HG02610 (cell line): ENCODE measurements at regions not wholly inside any gene's neighbourhood (a gene's known extent, or its start where the extent isn't known, plus 50 kb on each side); places are given as distances from the start of the nearest gene placed in this dataset.

ENCODE experiments used
- ATAC-seq: cut with Tn5 transposase; IDR thresholded peaks from one replicate; pipeline ENCODE4 v1.9.1; 2021; ENCODE audit warnings: mild to moderate bottlenecking, moderate library complexity; ENCODE audit not compliant: unreplicated experiment

DNA sequence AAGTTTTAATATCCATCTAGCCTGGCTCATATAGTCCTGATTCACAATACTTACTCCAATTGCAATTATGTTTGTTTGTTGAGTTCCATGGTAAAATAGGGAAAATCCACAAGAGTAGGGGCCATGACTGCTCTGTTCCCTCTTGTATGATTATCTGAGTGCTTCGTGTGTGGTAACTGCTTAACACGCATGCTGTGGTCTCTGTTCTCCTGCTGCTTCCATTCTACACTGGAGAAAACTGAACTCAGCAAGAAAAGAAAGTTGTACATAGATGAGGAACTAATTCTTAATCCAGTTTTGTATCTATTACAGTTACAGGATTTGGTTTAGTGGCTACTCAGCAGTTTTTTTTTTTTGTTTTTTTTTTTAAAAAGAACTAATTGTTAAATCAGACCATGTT, 223.0 kb upstream of the SATB1 start:
- ATAC-seq: no peak

DNA sequence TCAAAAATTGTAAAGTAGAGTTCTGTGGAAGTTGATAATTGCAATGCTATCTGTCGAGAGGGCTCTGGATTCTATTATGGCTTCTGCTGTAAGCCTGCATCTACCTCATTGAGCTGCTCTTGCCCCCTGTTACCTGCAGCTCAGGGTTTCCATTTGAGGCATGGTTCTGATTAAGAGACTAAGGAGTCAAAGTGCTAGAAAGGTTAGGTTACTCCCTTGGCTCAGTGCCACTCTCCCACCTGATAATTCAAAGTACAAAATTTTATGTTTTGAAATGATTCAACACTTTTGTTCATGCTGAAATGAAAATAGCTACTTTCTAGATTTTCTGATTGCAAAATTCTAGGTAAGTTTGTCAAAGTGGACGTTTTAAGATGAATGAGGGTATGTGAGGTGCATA, 220.5 kb upstream of the SATB1 start:
- ATAC-seq: no peak

DNA sequence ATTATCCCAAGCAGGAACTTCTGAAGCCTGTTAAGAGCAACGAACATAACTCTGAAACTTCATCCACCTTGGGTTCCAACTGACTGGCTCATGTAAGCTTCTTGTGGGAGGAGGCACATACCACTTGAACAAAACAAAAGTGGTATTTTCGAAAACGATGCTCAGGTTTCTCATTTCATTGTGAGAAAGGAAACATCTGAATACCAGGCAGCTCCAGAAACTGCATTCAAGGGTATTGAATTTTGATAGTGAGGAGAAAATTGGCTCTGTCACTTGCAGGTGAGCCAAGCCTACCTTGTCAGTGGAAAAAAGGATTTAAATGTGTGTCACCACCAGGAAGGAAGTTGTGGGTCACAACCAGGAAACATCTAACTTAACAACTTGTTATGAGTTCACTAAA, 218.1 kb upstream of the SATB1 start:
- ATAC-seq: no peak

DNA sequence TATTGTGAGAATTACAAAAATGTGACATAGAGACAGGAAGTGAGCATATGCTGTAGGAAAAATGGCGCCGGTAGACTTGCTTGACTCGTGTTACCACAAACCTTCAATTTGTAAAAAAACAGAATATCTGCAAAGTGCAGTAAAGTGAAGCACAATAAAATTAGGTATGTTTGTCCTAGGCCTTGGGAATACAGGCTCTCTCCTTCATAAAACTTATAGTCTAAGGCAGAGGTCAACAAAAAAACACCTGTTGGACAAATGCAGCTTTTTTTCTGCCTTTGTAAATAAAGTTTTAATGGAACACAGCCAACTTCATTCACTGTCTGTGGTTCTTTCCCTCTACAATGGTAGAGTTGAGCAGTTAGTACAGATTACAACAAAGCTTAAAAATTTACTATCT, 216.8 kb upstream of the SATB1 start:
- no peak for ATAC-seq

DNA sequence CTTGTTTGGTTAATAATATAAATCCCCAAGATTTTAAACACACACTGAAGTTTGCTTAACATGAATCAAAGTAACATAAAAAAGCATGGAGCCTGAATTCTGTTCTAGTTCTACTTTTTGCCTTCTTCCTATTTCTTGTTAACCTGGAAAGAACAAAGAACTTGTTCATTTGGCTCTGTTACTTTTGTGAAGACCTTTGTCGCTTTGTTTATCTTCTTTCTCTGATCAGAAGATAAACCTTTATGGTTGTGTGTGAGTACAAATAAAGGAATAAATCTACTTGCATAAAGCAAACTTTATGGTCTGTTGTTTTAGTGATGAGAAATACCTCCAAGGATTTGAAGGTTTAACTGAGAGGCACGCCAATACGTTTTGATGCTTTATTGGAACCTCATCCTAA, 210.1 kb upstream of the SATB1 start:
- no peak for ATAC-seq

DNA sequence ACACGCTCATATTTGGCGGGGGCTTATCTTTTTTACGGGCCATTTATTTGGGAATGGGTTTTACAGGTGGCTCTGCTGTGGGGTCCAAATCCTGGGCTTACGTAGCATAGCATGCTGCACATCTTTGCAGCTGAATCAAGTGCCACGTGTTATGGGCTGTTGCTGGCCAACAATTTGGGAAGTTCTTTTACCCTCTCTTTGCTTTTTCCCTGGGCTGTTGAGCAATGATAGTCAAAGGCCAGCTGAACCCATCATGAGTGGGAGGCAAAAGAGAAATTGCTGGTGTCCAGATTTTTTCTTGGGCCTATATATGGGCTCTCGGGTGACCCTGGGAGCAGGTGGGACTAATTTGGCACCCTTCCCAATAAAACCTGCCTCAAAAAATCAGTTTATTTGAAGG, 209.3 kb upstream of the SATB1 start:
- no peak for ATAC-seq

DNA sequence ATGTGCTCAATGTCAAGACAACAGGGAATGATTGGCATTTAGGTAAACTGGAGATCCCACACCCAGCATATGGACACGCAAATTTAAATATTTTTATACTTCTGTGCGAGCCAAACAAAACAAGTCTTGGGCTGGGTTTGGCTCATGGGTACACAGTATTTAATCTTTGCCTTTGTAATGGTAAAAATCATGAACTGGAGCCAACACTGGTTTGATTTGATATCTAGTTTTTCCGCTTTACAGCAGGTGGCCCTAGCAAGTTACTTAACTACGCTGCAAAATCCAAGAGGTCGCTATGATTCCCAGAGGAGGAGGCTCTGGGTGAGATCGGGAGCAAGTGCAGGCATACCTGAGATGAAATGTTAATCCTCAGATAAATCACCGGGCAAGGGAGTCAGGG, 207.9 kb upstream of the SATB1 start:
- no peak for ATAC-seq

DNA sequence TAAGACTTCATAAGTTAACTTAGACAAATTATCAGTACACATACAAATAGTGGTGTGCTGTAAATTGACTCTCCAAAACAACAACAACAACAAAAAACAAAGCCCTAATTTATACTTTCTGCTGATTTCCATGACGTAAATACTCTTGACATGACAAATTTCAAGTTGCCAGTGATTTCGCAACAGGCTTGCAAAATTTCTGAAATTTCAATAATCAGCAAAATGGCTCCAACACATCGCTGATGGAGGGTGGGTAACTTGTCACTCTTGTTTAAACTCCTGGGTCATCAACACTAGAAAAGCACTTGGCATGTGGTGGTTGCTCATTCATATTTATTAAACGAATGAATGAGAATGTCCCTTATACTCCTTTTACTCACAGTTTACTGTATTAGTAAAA, 205.2 kb upstream of the SATB1 start:
- ATAC-seq: no peak

DNA sequence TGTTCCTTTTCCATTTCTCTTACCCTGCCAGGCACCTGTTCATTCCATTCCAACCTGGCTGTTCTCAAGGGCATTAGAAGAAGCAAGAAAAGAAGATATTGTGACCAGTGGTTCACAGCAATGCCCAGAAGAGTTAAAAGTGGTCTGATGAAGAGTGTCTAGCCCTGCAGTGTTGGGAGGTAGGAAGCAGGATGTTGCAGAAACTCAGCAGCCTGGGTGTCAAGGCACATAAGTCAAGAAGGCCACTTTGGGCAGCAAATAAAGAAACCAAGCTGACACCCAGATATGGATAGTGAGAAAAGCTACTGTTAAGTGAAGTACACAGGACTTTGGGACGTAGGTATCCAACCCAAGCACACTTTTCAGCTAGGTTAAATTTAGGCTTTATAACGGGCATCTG, 199.9 kb upstream of the SATB1 start:
- ATAC-seq: no peak

DNA sequence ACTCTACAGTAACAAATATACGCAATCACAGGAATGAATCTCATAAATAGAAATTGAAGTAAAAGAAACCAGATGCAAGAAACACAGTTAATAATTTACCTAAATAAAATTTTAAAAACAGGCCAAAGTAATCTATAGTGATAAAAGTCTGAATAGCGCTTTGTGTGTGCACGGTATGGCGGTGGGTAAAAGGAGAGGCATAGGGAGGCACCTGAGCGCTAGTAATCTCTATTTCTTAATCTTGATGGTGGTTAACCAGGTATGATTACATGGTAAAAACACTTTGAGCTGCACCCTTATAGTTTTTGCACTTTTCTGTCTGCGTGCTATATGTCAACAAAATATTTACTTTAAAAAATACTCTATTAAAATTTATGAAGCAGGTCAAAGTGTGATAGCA, 198.1 kb upstream of the SATB1 start:
- ATAC-seq: no peak

DNA sequence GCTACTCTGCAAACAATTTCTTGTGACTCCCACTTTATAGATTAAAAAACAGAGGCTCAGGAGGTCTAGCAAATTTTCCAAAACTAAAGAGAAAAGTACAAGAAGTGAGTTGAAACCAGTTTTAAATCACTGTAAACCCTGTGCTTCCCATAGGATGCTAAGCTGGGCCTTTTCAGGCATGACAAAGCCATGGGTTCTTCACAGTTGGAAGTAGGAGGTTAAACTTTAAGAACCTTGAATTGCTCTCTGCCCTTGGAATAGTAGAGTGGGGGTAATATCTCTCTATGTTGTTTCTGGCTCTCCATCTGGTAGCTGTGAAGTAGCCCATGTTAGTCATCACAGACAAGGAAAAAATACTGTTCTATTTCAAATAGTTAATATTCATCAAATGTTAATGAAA, 193.6 kb upstream of the SATB1 start:
- ATAC-seq: no peak

DNA sequence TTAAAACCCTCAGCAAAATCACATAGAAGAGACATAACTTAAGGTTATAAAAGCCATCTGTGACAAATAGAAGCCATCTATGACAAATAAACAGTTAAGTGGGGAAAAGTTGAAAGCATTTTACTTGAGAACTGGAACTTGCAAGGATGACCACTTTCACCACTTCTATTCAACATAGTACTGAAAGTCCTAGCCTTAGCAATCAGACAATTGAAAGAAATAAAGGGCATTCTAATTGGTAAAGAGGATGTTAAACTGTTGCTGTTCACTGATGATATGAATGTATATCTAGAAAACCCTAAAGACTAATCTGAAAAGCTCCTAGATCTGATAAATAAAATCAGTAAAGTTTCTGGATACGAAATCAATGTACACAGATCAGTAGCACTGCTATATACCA, 186.9 kb upstream of the SATB1 start:
- ATAC-seq: no peak

DNA sequence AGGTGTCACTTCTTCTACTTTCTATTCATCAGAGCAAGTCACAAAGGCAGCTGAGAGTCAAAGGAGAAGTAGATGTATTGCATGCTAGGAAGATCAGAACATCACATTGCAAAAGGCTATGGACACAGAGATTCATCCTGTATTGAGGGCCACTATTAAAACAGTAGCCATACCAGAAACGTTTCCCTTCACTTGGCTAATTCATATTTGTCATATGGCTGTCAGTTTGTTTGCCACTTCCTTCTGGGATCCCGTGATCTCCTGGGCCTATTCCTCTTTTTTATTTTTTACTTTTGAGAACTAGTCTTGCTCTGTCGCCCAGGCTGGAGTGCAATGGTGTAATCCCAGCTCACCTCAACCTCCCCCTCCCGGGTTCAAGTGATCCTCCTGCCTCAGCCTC, 184.0 kb upstream of the SATB1 start:
- no peak for ATAC-seq

DNA sequence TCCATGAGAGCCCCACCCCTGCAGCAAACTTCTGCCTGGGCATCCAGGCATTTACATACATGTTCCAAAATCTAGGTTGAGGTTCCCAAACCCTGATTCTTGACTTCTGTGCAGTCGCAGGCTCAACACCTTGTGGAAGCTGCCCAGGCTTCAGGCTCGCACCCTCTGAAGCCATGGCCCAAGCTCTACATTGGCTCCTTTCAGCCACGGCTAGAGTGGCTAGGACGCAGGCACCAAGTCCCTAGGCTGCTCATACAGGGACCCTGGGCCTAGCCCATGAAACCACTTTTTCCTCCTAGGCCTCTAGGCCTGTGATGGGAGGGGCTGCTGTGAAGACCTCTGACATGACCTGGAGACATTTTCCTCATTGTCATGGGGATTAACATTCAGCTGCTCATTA, 172.8 kb upstream of the SATB1 start:
- no peak for ATAC-seq

DNA sequence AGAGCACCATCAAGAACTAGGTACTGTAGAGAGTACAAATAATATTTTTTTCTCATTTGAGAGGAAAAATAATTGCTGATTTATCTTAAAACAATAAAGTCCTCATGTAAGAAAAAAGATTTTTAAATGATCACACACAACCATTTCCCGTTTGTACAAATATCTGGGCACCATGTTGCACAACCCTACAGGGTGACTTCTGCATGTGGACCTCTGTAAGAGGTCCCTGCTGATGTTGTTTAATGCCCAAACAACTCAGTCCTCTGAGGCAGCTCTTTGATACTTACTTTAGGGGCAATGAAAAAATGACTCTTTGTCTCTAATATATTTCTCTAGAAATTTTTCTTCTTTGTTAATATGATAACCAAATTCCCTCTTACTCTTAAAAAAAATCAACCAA, 168.1 kb upstream of the SATB1 start:
- no peak for ATAC-seq

DNA sequence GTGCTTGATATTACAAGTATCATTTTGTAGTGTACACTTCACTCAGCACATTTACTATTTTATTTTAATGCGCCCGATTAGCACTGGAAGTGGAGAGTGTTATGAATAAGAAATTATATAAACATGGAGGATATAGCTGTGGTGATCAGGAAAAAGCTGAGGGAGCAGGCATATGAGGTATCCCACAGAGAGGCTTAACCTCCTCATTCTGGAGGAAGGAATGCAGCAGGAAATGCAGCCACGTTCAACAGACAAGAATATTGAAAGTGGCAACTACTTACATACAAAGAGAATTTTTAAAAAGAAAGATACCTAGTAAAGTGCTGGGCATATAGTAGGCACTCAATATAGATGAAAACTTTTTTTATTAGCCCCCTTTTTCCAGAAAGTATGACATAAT, 166.0 kb upstream of the SATB1 start:
- no peak for ATAC-seq

DNA sequence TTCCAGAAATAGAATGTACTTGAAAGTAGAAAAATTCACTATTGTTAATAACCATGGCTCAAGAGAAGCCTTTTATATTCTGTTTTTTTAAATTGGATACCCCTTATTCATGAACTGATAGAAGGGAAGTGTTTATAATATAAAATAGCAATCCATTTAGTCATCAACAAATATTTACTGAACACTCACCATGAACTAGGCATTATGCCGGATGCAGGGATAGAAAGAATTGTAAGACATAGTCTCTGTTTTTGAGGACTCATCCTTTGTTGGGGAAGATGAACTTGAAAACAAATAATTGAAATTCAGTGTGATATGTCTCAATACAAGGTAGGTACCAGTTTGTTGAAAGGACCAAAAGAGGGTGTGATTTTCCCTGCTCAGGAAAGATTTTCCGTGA, 160.9 kb upstream of the SATB1 start:
- ATAC-seq: no peak

DNA sequence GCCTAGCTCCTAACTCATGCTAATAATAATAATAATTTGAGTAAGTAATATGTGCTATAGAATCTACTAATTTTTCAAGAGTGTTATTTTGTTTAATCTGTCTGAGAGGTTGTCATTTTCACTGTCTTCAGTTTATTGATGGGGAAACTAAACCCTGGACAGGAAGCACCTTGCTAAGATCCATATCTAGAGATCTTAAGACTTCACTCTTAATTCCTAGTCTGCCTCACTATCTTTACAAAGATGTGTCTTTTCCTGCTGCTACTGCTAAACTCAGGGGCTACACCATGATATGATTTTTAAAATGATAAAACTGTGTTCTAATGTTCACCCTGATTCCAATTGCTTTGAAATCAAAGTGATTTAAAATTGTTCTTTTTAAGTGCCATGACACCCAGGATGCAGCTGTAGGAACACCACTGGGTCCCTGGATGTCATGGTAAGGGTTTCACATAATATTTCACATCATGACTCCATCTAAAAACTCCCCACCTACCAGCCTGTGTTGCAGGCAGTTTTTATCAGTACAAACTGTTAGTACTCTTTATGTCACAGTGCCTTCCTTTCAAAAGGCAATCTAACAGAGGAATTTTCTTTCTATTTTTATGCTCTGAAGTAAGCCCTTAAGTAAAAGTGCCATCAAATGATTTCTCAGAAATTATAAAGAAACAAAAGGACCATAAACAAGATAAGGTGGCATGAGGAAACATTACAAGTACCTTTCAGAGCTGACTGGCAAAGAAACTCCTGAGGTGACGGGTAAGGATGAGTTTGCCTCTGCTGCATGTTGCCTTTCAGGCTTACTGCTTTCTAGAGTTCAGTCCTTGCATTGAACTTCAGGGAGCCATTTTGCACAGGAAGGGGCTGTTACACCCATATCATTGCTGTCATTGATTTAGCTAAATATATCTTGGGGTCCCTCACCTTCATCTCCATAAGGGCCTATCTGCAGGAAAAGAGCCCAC, 160.1 kb upstream of the SATB1 start:
- no peak for ATAC-seq

DNA sequence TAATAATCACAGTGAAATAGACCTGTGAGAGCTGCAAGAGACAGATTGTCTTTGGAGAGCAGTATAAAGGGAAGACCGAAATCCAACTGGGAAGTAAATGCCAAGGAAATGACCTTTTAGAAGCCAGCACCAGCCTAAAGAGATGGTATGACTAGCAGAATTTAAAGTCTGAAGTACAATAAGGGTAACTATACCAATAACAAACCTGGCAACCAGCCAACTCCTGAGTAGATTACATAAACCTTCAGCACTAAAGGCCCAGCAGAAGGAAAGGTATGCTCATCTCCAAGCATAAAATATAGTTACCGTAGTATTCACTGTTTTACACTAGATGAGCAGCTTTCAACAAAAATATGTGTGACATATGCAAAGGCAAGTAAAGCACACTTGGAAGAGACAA, 155.1 kb upstream of the SATB1 start:
- ATAC-seq: no peak

DNA sequence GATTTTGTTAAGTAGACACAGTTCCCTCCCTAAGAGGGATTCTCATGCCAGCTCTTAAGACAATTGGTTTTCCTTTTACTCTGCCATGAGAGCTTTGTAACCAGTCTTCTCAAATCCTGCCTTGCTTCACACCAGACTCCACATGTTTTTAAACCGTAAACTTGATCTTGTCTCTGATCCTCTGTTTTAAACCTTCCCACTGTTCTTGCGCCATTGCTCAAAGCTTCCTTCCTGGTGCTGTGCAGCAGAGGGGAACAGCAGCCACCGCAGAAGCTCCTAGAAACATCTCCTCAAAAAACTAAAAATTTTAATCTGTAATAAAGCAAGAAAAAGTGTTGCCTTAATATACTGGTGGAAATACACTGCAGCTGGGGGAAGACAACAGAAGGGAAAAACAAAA, 154.5 kb upstream of the SATB1 start:
- no peak for ATAC-seq

DNA sequence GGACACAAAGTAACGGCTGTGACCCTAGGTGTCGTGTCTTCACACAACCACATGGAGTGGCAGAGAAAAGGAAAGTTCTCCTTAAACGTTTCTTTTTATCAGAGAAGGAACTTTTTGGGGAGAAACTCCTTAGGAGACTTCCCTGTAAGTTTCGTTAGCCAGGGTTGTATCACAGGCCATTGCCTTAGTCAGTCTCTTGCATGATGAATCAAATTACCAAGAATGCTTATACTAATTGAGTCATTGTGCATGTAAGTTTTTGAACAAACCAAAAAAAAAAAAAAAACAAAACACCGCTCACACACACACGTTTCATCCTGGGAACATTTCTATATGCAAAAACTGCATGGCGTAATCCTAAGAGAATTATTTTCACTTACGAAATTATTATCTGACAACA, 150.4 kb upstream of the SATB1 start:
- ATAC-seq: no peak

DNA sequence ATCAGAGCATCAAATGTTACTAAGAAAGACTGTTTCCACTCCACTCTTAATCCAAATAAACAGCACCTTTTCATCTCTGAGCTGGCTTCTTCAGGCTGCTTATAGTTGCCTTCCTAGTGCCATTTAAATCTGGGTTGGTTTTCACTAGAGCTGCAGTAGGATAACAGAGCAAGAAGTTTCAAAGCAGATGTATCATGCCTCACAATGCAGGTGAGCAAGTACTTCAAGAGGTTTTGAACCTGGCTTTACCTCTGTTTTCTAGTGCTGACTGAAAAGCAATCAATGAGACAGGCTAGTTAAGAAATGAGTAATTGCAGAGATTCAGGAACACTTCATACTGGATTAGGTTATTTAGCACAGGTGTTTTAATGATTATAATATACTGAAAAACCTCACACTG, 147.7 kb upstream of the SATB1 start:
- ATAC-seq: no peak

DNA sequence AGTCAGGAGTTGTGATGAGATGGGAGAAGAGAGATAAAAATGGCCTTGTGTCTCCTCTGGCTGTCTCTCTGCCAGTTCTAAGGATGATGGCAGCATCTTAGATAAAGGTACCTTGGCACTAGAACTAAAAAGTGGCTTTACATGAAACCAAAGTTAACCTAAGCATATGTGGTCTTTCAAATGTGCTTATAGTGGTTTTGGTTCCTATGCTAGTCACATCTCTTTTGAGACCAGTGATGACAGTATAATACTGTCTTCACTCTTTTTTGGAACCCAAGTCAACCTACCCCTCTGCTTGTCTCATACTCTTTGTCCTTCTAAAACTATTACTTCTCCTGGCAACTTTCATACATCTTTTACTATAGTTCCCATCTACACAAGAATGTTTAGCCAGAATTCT, 142.2 kb upstream of the SATB1 start:
- no peak for ATAC-seq
